ENCODE measurements at regions not wholly inside any gene's neighbourhood (a gene's known extent, or its start where the extent isn't known, plus 50 kb on each side); places are given as distances from the start of the nearest gene placed in this dataset.
A peak's percentile ranks its signal among the peaks of the same experiment; 100 is the strongest.

GRCh38 chr6:6912817-6913744, 194.7 kb upstream of the RREB1 start:
- DNase-seq (ENCODE audit: low read depth in 2 of 2) = no peak

DNA sequence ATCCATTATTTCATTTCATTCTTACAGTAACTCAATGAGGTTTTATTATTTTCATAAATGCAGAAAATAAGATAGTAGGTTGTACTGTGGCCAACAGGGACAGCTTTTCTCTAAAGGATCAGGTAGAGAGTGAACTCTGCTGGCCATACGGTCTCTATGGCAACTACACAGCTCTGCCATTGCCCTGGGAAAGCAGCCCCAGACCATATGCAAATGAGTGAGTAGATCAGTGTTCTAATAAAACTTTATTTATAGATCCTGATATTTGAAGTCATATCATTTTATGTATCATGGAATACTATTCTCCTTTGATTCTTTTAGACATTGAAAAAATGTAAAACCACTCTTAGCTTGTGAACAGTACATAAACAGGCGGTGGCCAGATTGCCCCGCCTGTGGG, 192.5 kb upstream of the RREB1 start:
- no peak for DNase-seq (ENCODE audit: low read depth in 2 of 2)

- DNase-seq (ENCODE audit: low read depth in 2 of 2) = no peak
Measured at GRCh38 chr6:6915813-6916547, 191.8 kb upstream of the RREB1 start.

DNA sequence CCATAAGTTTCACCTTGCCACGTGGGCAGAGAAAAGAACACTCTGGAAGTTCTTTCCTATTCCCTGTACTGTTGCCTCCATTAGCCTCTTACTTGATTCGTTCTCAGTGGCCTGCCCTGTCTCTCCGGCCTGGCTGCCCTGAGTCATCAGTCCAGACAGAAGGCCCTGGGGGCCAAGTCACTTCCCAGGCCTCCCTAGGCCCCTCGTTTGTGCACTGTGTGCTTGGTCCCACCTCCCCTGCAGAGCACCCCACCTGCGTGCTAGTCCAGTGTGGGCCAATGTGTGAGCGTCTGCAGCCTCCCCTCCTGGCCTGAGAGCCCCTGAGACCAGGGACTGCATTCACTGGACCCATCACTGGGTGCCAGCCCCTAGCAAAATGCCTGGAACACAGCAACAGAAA, 191.2 kb upstream of the RREB1 start:
- no peak for DNase-seq (ENCODE audit: low read depth in 2 of 2)

DNA sequence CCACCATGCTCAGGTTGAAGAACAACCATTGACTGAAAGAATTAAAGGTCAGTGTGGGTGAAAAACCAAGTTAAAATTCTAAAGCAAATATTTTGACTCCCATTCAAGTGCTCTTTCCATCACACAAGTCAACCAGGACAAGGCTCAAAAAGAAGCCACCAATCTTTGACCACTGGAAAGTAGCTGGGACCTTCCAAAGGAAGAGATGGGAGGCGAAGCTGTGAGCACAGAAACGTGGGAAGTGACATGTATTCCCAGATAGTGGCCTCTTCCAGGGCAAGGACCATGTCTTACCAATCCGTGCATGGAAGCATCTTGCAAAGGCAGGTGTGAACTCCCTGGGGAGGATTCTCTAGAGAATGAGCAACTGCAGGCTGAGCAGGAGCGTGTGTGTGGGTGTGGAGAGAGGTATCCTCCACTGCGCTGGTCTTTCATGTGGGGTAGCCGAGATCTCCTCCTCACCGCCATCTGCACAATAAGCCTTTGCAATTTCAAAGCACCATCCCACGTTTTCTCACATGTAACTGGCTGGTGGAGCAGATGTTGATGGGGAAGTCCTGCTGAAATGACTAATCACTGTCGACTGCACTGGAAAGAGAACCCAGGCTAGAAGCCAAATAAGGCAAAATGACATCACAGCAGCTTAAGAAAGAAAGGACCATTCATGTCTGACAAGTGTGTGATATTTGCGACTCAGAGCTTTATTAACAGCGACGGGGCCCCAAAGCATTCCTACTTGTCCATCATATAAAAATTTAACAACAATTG, 189.4 kb upstream of the RREB1 start:
- DNase-seq (ENCODE audit: low read depth in 2 of 2) = peak; percentile 74 to 80

DNA sequence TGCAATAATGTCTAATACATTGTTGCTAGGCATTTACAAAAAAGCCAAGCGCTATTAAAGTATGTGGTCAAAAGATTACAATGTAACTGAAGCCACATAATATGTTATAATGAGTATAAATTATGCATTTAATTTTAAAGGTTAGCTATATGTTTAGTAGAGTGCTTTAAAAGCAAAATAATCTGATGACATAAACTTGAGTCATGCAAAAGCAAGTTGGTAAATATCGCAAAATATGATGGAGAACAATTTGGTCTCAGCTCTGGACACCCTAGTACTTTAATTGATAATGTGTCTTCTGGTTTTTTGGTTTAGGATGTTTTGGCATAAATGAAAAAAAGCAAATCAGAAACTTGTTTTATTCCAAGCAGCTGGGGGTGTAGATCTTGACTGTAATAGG, 188.6 kb upstream of the RREB1 start:
- DNase-seq (ENCODE audit: low read depth in 2 of 2) = no peak

DNA sequence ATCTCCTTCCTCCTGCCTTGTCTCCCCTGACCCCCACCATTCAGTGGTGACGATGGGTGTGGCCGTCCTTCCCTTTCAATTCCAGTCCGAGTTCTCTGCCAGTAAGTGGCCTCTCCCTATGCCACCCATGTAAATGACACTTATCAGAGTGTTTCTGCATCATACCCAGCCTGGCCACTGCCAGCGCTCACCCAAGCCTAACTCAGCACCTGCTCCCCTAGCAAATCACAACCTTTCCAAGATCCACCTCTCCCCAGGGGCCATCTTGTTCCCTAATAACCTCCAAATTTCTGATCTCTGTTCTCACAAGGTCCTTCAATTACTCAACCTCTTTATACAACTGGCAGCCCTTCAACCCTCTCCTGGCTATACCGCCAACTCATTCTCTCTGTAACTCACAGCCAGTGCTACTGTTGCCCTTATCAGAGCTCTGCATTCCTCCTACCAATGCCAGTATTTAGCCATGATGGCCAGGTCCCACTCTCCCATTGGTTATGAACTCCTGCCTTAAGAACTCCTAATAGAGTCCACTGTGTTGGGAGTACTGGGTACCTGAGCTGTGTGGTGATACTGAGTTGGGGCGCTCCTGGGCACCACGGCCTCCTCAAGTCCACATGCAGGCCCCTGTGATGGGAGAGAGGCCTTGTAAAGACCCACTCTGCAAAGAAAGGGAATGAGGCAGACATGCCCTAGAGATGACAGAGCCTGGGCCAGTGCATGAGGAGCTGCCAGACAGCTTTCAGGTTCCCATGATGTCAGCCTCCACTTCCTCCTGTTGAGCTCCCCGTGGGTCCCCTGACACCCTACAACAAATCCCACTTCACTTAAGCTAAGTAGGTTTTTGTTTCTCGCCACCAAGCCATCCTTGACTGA, 187.4 kb upstream of the RREB1 start:
- no peak for DNase-seq (ENCODE audit: low read depth in 2 of 2)

DNA sequence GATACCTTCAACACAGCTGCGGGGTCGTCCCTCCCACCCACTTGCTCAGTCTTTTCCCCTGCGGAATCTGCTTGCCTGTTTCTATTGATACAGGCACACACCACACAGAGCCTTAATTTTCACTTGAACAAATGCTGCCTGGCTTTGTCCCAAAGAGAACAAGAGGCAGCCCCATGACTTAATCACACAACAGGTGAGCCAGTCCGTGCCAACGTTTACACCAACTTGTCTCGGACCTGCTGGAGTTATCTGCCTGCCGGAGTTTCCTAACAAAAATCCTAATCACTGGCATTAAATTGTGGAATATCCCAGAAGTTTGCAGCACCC, 186.8 kb upstream of the RREB1 start:
- no peak for DNase-seq (ENCODE audit: low read depth in 2 of 2)

- DNase-seq (ENCODE audit: low read depth in 2 of 2) = no peak
Measured at GRCh38 chr6:6922166-6922565, 185.6 kb upstream of the RREB1 start.

- DNase-seq (ENCODE audit: low read depth in 2 of 2) = no peak
Measured at GRCh38 chr6:6923605-6924004, 184.2 kb upstream of the RREB1 start.

GRCh38 chr6:6924708-6925107, 183.1 kb upstream of the RREB1 start:
- DNase-seq (ENCODE audit: low read depth in 2 of 2) = no peak

GRCh38 chr6:6925391-6926164, 182.2 kb upstream of the RREB1 start:
- no peak for DNase-seq (ENCODE audit: low read depth in 2 of 2)

DNA sequence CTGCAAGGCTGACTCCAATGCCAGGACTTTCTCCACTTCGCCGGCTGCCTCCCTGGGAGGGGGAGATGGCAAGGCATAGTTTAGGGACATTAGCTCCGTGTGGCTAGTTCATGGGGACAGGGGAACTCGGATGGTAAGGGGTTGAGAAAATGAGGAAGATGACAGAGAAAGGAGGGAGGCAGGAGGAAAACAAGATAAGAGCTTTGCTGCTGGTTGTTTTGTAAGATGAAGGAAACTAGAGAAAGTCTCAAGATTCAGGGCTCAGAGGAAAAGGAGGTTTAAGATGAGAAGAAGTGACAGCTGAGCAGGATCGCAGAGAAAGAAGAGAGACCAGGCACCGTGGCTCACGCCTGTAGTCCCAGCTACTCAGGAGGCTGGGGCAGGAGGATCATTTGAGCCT, 180.9 kb upstream of the RREB1 start:
- DNase-seq (ENCODE audit: low read depth in 2 of 2) = no peak

GRCh38 chr6:6927521-6928361, 180.0 kb upstream of the RREB1 start:
- DNase-seq (ENCODE audit: low read depth in 2 of 2) = no peak

GRCh38 chr6:6930223-6930880, 177.4 kb upstream of the RREB1 start:
- no peak for DNase-seq (ENCODE audit: low read depth in 2 of 2)

GRCh38 chr6:6931071-6932025, 176.4 kb upstream of the RREB1 start:
- DNase-seq (ENCODE audit: low read depth in 2 of 2) = no peak

- DNase-seq (ENCODE audit: low read depth in 2 of 2) = no peak
Measured at GRCh38 chr6:6932341-6932740, 175.4 kb upstream of the RREB1 start.

DNA sequence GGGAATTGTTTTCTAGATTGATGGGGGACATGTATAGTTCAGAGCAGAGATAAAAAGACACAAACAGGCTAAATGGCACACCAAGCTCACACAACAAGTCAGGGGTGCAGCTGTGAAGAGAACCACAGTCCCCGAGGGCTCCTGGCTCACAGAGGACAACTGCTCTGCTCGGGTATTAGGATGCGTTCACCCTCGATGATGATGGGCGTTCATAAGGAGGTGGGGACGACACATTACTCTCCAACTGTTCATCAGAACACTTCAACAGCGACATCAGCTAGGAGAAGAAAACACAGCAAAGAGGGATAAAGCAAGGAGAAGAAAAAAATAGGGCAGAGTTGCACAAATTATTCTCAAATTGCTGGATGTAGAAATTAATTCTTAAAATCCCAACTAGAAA, 174.8 kb upstream of the RREB1 start:
- DNase-seq (ENCODE audit: low read depth in 2 of 2) = no peak
